ENCODE measurements at regions not wholly inside any gene's neighbourhood (a gene's known extent, or its start where the extent isn't known, plus 50 kb on each side); places are given as distances from the start of the nearest gene placed in this dataset.
A peak's percentile ranks its signal among the peaks of the same experiment; 100 is the strongest.

DNA sequence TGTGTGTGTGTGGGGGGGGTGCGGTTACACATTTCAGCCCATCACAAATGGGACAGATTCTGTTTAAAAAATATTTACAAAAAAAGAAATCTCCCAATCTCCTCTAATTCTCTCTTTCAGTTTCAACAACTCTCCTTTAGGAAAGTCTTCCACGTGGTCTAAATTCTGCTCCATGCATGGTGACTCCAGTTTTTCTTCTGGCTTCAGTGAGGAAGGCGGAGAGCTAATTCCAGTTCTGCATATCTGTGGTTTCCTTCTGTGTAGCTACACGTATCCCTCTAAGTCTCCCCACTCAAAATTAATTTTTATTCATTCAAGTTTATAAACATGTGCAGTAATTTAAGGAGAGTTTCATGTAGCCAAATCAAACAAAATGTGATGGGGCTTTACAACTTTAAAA, 111.6 kb downstream of the SLC4A3 start:
- H3K4me3 ChIP-seq, result no peak overlapping the region
- H3K4me1 ChIP-seq (ENCODE audit: control insufficient read depth in 5 of 5, insufficient read depth in 5 of 5, low read length in 5 of 5), result peaks cover 0 to 1% (median 0%) of the 10 kb centered on the region in 5 donors
- 72 to 74% methylated on average over 4 of the region's 4 CpGs for WGBS, 2 donors
- H3K36me3 ChIP-seq (ENCODE audit: control insufficient read depth in 4 of 4, insufficient read depth in 4 of 4, low read length in 4 of 4), result no peaks in the 10 kb centered on the region
- DNase-seq, result no peak
- no peaks in the 10 kb centered on the region for H3K27me3 ChIP-seq (ENCODE audit: control insufficient read depth in 3 of 3, insufficient read depth in 3 of 3, low read length in 2 of 3)
- ATAC-seq (ENCODE audit: insufficient read depth, low FRiP score), result no peak
- no peaks in the 10 kb centered on the region for H3K9me3 ChIP-seq (ENCODE audit: control insufficient read depth in 4 of 4, insufficient read depth in 3 of 4, low read length in 3 of 4)
- no peak overlapping the region for H3K27ac ChIP-seq (ENCODE audit: low read depth in 1 of 2, low read length in 1 of 2)
- TF ChIP-seq, protein P1, sequence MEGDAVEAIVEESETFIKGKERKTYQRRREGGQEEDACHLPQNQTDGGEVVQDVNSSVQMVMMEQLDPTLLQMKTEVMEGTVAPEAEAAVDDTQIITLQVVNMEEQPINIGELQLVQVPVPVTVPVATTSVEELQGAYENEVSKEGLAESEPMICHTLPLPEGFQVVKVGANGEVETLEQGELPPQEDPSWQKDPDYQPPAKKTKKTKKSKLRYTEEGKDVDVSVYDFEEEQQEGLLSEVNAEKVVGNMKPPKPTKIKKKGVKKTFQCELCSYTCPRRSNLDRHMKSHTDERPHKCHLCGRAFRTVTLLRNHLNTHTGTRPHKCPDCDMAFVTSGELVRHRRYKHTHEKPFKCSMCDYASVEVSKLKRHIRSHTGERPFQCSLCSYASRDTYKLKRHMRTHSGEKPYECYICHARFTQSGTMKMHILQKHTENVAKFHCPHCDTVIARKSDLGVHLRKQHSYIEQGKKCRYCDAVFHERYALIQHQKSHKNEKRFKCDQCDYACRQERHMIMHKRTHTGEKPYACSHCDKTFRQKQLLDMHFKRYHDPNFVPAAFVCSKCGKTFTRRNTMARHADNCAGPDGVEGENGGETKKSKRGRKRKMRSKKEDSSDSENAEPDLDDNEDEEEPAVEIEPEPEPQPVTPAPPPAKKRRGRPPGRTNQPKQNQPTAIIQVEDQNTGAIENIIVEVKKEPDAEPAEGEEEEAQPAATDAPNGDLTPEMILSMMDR (IDR thresholded peaks at IDR 0.05; ENCODE audit: control extremely low read depth, extremely low read depth), result no peak
- no peak overlapping the region for H3K9ac ChIP-seq (ENCODE audit: insufficient read depth in 1 of 2, low read length in 2 of 2)

DNA sequence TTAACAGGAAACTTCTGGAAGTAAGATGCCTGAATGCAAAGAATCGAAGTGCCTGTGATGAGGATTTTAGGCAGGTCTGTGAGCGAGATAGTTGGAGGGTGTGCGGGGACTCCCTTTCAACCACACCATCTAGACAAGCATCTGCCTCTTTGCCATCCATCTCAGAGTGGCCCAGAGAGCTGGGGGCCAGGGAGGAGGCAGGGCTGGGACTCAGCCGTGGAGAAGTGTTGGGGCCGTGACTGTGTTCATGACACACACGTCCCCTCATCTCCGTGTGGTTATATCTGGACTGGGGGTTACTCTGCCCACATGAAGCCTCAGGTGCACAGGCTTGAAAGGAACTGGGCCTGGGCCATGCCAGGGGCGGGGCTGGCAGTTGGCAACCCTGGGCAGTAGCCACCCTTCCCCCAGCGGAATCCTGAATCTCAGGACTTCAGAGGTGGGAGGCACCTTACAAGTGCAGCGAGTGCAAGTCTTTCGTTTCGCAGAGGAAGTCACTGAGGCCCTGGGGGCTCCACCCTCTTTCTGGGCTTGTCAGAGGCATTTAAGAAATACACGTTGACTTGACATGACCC, 112.5 kb downstream of the SLC4A3 start:
- Histone ChIP-seq H3K4me3 (no peak overlapping the region), H3K9me3 (ENCODE audit: control insufficient read depth in 4 of 4, insufficient read depth in 3 of 4, low read length in 3 of 4) (no peaks in the 10 kb centered on the region), H3K9ac (ENCODE audit: insufficient read depth in 1 of 2, low read length in 2 of 2) (no peak overlapping the region), H3K27me3 (ENCODE audit: control insufficient read depth in 3 of 3, insufficient read depth in 3 of 3, low read length in 2 of 3) (peaks cover 0 to 2% (median 0%) of the 10 kb centered on the region in 3 donors), H3K36me3 (ENCODE audit: control insufficient read depth in 4 of 4, insufficient read depth in 4 of 4, low read length in 4 of 4) (no peaks in the 10 kb centered on the region), H3K27ac (ENCODE audit: low read depth in 1 of 2, low read length in 1 of 2) (no peak overlapping the region), H3K4me1 (ENCODE audit: control insufficient read depth in 5 of 5, insufficient read depth in 5 of 5, low read length in 5 of 5) (peaks cover 0 to 5% (median 0%) of the 10 kb centered on the region in 5 donors)
- ATAC-seq (ENCODE audit: insufficient read depth, low FRiP score), result no peak
- WGBS, 2 donors, result 86 to 89% methylated on average over 13 of the region's 13 CpGs
- no peak for DNase-seq
- TF ChIP-seq, protein P1 (IDR thresholded peaks at IDR 0.05; ENCODE audit: control extremely low read depth, extremely low read depth), result no peak

DNA sequence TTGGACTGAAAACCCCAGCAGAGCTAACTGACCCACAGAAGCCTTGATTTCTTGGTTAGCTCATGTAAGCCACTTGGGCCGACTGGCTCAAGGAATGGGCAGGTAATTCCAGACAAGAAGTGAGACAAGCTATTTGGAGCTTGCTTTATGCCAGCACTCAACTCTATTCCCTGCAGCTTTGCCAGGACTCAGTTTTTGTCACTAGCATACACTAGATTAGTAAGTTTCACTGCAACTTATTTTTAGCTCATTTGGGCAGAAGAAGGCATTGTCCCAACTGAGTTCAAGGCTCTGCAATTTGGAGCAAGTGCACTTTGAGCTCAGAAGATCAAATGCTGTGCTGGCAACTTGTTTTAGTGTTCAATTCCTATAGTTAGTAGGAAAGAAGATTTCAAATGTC, 116.1 kb downstream of the SLC4A3 start:
- H3K36me3 ChIP-seq (ENCODE audit: control insufficient read depth in 4 of 4, insufficient read depth in 4 of 4, low read length in 4 of 4), result no peaks in the 10 kb centered on the region
- peaks cover 0 to 5% (median 0%) of the 10 kb centered on the region in 3 donors for H3K27me3 ChIP-seq (ENCODE audit: control insufficient read depth in 3 of 3, insufficient read depth in 3 of 3, low read length in 2 of 3)
- no peak for ATAC-seq (ENCODE audit: insufficient read depth, low FRiP score)
- 80 to 86% methylated on average over 1 of the region's 1 CpG for WGBS, 2 donors
- no peak overlapping the region for H3K9ac ChIP-seq (ENCODE audit: insufficient read depth in 1 of 2, low read length in 2 of 2)
- no peak overlapping the region for H3K27ac ChIP-seq (ENCODE audit: low read depth in 1 of 2, low read length in 1 of 2)
- H3K9me3 ChIP-seq (ENCODE audit: control insufficient read depth in 4 of 4, insufficient read depth in 3 of 4, low read length in 3 of 4), result no peaks in the 10 kb centered on the region
- peaks cover 0 to 5% (median 0%) of the 10 kb centered on the region in 5 donors for H3K4me1 ChIP-seq (ENCODE audit: control insufficient read depth in 5 of 5, insufficient read depth in 5 of 5, low read length in 5 of 5)
- no peak overlapping the region for H3K4me3 ChIP-seq
- DNase-seq, result no peak
- TF ChIP-seq, protein P1 (IDR thresholded peaks at IDR 0.05; ENCODE audit: control extremely low read depth, extremely low read depth), result no peak

DNA sequence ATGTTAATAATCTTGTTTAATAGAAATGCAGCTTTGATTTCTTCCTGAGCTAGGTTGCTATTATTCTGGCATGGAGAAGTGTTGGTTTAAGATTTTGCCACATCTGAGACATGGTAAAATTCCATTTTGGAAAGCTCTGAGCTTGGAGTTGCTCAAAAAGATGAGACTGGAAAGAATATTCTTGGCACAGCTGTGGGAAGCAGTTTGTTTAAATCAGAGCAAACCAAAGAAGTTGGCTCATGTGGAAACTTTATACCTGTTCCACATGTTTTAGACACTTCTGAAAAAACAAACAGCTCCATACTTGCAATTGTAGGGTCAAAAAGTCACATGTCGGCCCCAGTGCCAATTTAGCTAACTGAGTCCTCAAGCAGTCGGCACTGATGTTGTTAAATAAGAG, 116.6 kb downstream of the SLC4A3 start:
- Histone ChIP-seq H3K36me3 (ENCODE audit: control insufficient read depth in 4 of 4, insufficient read depth in 4 of 4, low read length in 4 of 4) (no peaks in the 10 kb centered on the region), H3K27ac (ENCODE audit: low read depth in 1 of 2, low read length in 1 of 2) (no peak overlapping the region), H3K4me1 (ENCODE audit: control insufficient read depth in 5 of 5, insufficient read depth in 5 of 5, low read length in 5 of 5) (peaks cover 0 to 5% (median 0%) of the 10 kb centered on the region in 5 donors), H3K27me3 (ENCODE audit: control insufficient read depth in 3 of 3, insufficient read depth in 3 of 3, low read length in 2 of 3) (peaks cover 0 to 5% (median 0%) of the 10 kb centered on the region in 3 donors), H3K4me3 (no peak overlapping the region), H3K9ac (ENCODE audit: insufficient read depth in 1 of 2, low read length in 2 of 2) (no peak overlapping the region), H3K9me3 (ENCODE audit: control insufficient read depth in 4 of 4, insufficient read depth in 3 of 4, low read length in 3 of 4) (no peaks in the 10 kb centered on the region)
- ATAC-seq (ENCODE audit: insufficient read depth, low FRiP score) (no peak), DNase-seq (peak in 1 of 3 donors; percentile 11)
- 49 to 68% methylated on average over 2 of the region's 2 CpGs for WGBS, 2 donors
- TF ChIP-seq, protein P1 (IDR thresholded peaks at IDR 0.05; ENCODE audit: control extremely low read depth, extremely low read depth), result no peak

Data from lung (tissue), 11 donors.